ENCODE measurements at regions not wholly inside any gene's neighbourhood (a gene's known extent, or its start where the extent isn't known, plus 50 kb on each side); places are given as distances from the start of the nearest gene placed in this dataset.

GRCh38 chr2:45207101-45207500 lies 197.8 kb upstream of the SIX2 start:
- Mint-ChIP-seq H3K27me3 (peaks cover 36% of the 10 kb centered on the region), H3K36me3 (ENCODE audit: insufficient read depth) (no peaks in the 10 kb centered on the region), H3K9me3 (peaks cover 6% of the 10 kb centered on the region), H3K27ac (ENCODE audit: low read depth) (no peak overlapping the region), H3K4me3 (no peak overlapping the region), H3K4me1 (no peaks in the 10 kb centered on the region)
- ATAC-seq (replicated peaks; ENCODE audit: extremely low read depth, poor library complexity, severe bottlenecking), result no peak
- no peak for DNase-seq (ENCODE audit: low spot score in 2 of 2)

DNA sequence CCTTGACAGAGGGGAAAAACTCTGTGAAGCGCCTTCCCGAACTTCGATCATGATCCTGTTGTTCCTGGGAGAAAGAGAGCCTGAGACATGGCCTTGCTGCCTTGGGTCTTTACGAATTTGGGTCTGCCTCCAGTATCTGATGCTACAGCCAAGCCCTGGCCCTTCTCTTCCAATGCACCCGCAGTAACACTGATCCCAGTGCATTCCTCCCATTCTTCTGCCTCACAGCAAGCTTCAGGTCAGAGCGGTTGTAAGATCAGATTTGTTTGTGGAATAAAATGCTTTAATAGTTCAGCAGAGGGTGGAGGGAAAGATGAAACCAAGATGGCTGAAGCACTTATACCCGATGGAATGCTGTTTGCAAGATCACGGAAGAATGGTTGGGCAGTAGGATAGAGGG lies 196.7 kb upstream of the SIX2 start:
- Mint-ChIP-seq H3K27ac (ENCODE audit: low read depth) (no peak overlapping the region), H3K9me3 (peaks cover 15% of the 10 kb centered on the region), H3K4me1 (no peaks in the 10 kb centered on the region), H3K27me3 (peaks cover 38% of the 10 kb centered on the region), H3K36me3 (ENCODE audit: insufficient read depth) (no peaks in the 10 kb centered on the region), H3K4me3 (no peak overlapping the region)
- DNase-seq (ENCODE audit: low spot score in 2 of 2) (no peak), ATAC-seq (replicated peaks; ENCODE audit: extremely low read depth, poor library complexity, severe bottlenecking) (no peak)

DNA sequence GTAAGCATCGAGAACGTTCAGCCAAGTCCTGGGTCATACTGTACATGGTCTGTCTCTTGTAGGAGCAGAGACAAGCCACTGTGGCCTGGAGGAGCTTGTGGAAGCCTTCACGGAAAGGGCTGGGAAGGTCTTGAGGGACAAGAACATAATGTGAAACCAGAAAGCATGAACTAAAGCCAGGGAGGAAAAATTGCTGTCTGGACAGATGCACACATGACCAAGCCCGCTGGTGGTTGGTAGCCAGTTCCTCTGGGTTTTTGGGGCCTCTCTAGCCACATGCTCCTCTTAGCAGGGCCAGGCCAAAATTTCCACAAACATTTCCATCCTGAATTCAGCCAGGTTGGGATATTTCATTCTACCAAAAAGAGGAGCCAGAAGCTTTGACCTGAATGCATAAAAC lies 196.2 kb upstream of the SIX2 start:
- ATAC-seq (replicated peaks; ENCODE audit: extremely low read depth, poor library complexity, severe bottlenecking), result no peak
- no peak overlapping the region for H3K4me3 Mint-ChIP-seq
- H3K27ac Mint-ChIP-seq (ENCODE audit: low read depth), result no peak overlapping the region
- DNase-seq (ENCODE audit: low spot score in 2 of 2), result no peak
- H3K36me3 Mint-ChIP-seq (ENCODE audit: insufficient read depth), result no peaks in the 10 kb centered on the region
- H3K27me3 Mint-ChIP-seq, result peaks cover 38% of the 10 kb centered on the region
- H3K9me3 Mint-ChIP-seq, result peaks cover 15% of the 10 kb centered on the region
- no peaks in the 10 kb centered on the region for H3K4me1 Mint-ChIP-seq

- ATAC-seq (replicated peaks; ENCODE audit: extremely low read depth, poor library complexity, severe bottlenecking) (no peak), DNase-seq (ENCODE audit: low spot score in 2 of 2) (no peak)
- no peaks in the 10 kb centered on the region for H3K36me3 Mint-ChIP-seq (ENCODE audit: insufficient read depth)
- peaks cover 30% of the 10 kb centered on the region for H3K27me3 Mint-ChIP-seq
- no peak overlapping the region for H3K27ac Mint-ChIP-seq (ENCODE audit: low read depth)
- peaks cover 15% of the 10 kb centered on the region for H3K9me3 Mint-ChIP-seq
- H3K4me3 Mint-ChIP-seq, result no peak overlapping the region
- no peaks in the 10 kb centered on the region for H3K4me1 Mint-ChIP-seq
Observed at GRCh38 chr2:45203400-45203799, 194.1 kb upstream of the SIX2 start.

DNA sequence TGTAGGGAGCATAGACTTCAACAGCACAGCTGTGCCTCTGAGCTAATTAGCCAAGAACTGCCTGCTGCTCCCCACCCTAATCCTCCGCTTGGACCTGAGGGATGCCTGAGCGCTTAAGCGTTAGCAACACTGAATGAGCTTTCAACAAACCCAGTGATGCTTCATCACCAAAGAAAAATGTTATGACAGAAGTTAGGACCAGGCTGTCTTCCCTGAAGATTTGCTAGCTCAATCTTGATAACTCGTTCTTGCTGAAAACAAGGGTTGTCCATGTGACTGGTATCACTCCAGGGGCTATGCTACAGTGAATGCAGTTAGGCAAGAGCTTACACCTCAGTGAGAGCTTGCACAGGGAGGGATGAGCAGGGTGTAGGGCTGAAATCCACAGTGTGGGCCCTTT lies 190.7 kb upstream of the SIX2 start:
- no peak overlapping the region for H3K4me3 Mint-ChIP-seq
- no peaks in the 10 kb centered on the region for H3K36me3 Mint-ChIP-seq (ENCODE audit: insufficient read depth)
- no peaks in the 10 kb centered on the region for H3K4me1 Mint-ChIP-seq
- no peak overlapping the region for H3K27ac Mint-ChIP-seq (ENCODE audit: low read depth)
- peaks cover 15% of the 10 kb centered on the region for H3K9me3 Mint-ChIP-seq
- ATAC-seq (replicated peaks; ENCODE audit: extremely low read depth, poor library complexity, severe bottlenecking), result no peak
- H3K27me3 Mint-ChIP-seq, result peaks cover 54% of the 10 kb centered on the region
- no peak for DNase-seq (ENCODE audit: low spot score in 2 of 2)

DNA sequence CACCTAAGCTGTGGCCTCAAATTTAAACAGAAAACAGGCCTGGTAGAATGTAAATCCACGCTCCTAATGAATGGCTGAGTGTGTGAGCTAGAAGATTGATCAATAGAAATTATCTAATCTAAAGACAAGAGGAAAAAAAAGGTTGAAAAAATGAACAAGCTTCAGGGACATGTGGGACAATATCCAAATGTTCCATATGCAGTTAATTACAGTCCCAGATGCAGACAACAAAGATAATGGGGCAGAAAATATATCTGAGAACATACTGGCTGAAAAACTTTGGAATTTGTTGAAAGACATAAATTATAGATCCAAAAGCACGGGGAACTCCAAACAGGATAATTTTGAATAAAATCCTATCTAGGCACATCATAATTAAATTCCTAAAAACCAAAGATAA lies 186.7 kb upstream of the SIX2 start:
- no peak for DNase-seq (ENCODE audit: low spot score in 2 of 2)
- H3K9me3 Mint-ChIP-seq, result no peaks in the 10 kb centered on the region
- no peak overlapping the region for H3K27ac Mint-ChIP-seq (ENCODE audit: low read depth)
- no peak for ATAC-seq (replicated peaks; ENCODE audit: extremely low read depth, poor library complexity, severe bottlenecking)
- H3K4me3 Mint-ChIP-seq, result no peak overlapping the region
- H3K27me3 Mint-ChIP-seq, result peaks cover 51% of the 10 kb centered on the region
- no peaks in the 10 kb centered on the region for H3K36me3 Mint-ChIP-seq (ENCODE audit: insufficient read depth)
- no peaks in the 10 kb centered on the region for H3K4me1 Mint-ChIP-seq

DNA sequence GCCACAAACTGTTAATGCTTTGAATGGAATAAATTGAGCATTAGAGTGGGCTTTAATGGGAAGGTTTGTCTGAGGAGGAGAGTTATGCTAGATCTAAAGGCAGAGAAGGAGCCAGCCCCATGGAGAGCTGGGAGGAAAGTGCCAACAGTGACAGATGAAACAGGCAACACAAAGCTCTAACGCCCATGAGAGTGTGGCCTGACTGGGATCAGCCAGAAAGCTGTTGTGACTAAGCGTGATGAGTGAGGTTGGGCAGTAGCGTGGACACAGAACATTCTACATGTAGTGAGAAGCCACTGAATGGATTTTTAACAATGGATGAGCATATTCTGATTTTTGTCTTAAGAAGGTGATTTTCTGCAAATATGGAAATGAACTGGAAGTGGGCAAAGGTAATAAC lies 185.3 kb upstream of the SIX2 start:
- H3K4me1 Mint-ChIP-seq, result no peaks in the 10 kb centered on the region
- H3K36me3 Mint-ChIP-seq (ENCODE audit: insufficient read depth), result no peaks in the 10 kb centered on the region
- ATAC-seq (replicated peaks; ENCODE audit: extremely low read depth, poor library complexity, severe bottlenecking) (no peak), DNase-seq (ENCODE audit: low spot score in 2 of 2) (no peak)
- H3K9me3 Mint-ChIP-seq, result no peaks in the 10 kb centered on the region
- no peak overlapping the region for H3K27ac Mint-ChIP-seq (ENCODE audit: low read depth)
- H3K4me3 Mint-ChIP-seq, result no peak overlapping the region
- H3K27me3 Mint-ChIP-seq, result peaks cover 60% of the 10 kb centered on the region

GRCh38 chr2:45193581-45193980 lies 184.3 kb upstream of the SIX2 start:
- DNase-seq (ENCODE audit: low spot score in 2 of 2), result no peak
- H3K4me1 Mint-ChIP-seq, result no peaks in the 10 kb centered on the region

GRCh38 chr2:45192991-45193390 lies 183.7 kb upstream of the SIX2 start:
- ATAC-seq (replicated peaks; ENCODE audit: extremely low read depth, poor library complexity, severe bottlenecking), result no peak
- DNase-seq (ENCODE audit: low spot score in 2 of 2), result no peak
- no peaks in the 10 kb centered on the region for H3K4me1 Mint-ChIP-seq
- H3K4me3 Mint-ChIP-seq, result no peak overlapping the region
- no peaks in the 10 kb centered on the region for H3K36me3 Mint-ChIP-seq (ENCODE audit: insufficient read depth)
- H3K27ac Mint-ChIP-seq (ENCODE audit: low read depth), result no peak overlapping the region
- peaks cover 76% of the 10 kb centered on the region for H3K27me3 Mint-ChIP-seq
- no peaks in the 10 kb centered on the region for H3K9me3 Mint-ChIP-seq

More at GRCh38 chr2:45193581-45193980, 184.3 kb upstream of the SIX2 start:
- no peak for ATAC-seq (replicated peaks; ENCODE audit: extremely low read depth, poor library complexity, severe bottlenecking)
- Mint-ChIP-seq H3K9me3 (no peaks in the 10 kb centered on the region), H3K27me3 (peaks cover 71% of the 10 kb centered on the region), H3K27ac (ENCODE audit: low read depth) (no peak overlapping the region), H3K36me3 (ENCODE audit: insufficient read depth) (no peaks in the 10 kb centered on the region), H3K4me3 (no peak overlapping the region)

DNA sequence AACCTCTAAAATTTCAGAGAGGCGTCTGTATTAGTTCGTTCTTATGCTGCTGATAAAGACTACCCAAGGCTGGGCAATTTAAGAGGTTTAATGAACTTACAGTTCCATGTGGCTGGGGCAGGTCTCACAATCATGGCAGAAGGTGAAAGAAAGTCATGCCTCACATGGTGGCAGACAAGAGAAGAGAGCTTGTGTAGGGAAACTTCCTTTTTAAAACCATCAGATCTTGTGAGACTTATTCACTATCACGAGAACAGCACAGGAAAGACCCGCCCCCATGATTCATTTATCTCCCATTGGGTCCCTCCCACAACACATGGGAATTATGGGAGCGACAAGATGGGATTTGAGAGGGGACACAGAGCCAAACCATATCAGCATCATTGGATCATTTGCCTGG lies 183.2 kb upstream of the SIX2 start:
- Mint-ChIP-seq H3K4me3 (no peak overlapping the region), H3K9me3 (no peaks in the 10 kb centered on the region), H3K4me1 (no peaks in the 10 kb centered on the region), H3K36me3 (ENCODE audit: insufficient read depth) (no peaks in the 10 kb centered on the region), H3K27ac (ENCODE audit: low read depth) (no peak overlapping the region), H3K27me3 (peaks cover 77% of the 10 kb centered on the region)
- ATAC-seq (replicated peaks; ENCODE audit: extremely low read depth, poor library complexity, severe bottlenecking), result no peak
- DNase-seq (ENCODE audit: low spot score in 2 of 2), result no peak

DNA sequence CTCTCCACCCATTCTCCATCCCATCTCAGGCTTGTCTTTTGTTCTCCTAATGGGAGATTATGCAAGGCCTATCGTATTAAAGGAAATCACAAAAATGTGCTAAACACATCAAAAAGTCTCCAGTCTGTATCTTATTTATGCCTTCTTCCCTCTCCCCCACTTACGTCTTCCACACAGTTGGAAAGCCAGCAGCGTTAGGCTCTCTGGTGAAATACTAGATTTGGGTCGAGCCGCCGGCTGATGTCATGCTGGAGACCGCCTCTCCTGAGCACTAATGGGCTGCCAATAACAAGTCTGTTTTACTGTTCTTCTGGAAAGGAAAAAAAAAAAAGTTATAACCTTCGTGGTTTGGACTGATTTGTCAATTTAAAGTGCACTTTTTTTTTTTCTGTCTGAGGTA lies 182.7 kb upstream of the SIX2 start:
- H3K27ac Mint-ChIP-seq (ENCODE audit: low read depth), result no peak overlapping the region
- no peak for ATAC-seq (replicated peaks; ENCODE audit: extremely low read depth, poor library complexity, severe bottlenecking)
- no peaks in the 10 kb centered on the region for H3K9me3 Mint-ChIP-seq
- H3K27me3 Mint-ChIP-seq, result peaks cover 76% of the 10 kb centered on the region
- no peaks in the 10 kb centered on the region for H3K4me1 Mint-ChIP-seq
- no peaks in the 10 kb centered on the region for H3K36me3 Mint-ChIP-seq (ENCODE audit: insufficient read depth)
- H3K4me3 Mint-ChIP-seq, result no peak overlapping the region
- DNase-seq (ENCODE audit: low spot score in 2 of 2), result no peak

GRCh38 chr2:45191146-45191863 lies 182.1 kb upstream of the SIX2 start:
- H3K4me1 Mint-ChIP-seq, result no peaks in the 10 kb centered on the region
- H3K9me3 Mint-ChIP-seq, result no peaks in the 10 kb centered on the region
- DNase-seq (ENCODE audit: low spot score in 2 of 2) (no peak), ATAC-seq (replicated peaks; ENCODE audit: extremely low read depth, poor library complexity, severe bottlenecking) (no peak)
- no peak overlapping the region for H3K4me3 Mint-ChIP-seq
- no peaks in the 10 kb centered on the region for H3K36me3 Mint-ChIP-seq (ENCODE audit: insufficient read depth)
- peaks cover 69% of the 10 kb centered on the region for H3K27me3 Mint-ChIP-seq
- no peak overlapping the region for H3K27ac Mint-ChIP-seq (ENCODE audit: low read depth)

- Mint-ChIP-seq H3K27me3 (peaks cover 61% of the 10 kb centered on the region), H3K9me3 (no peaks in the 10 kb centered on the region), H3K27ac (ENCODE audit: low read depth) (no peak overlapping the region), H3K36me3 (ENCODE audit: insufficient read depth) (no peaks in the 10 kb centered on the region), H3K4me1 (no peaks in the 10 kb centered on the region), H3K4me3 (no peak overlapping the region)
- DNase-seq (ENCODE audit: low spot score in 2 of 2), result no peak
- no peak for ATAC-seq (replicated peaks; ENCODE audit: extremely low read depth, poor library complexity, severe bottlenecking)
Observed at GRCh38 chr2:45190481-45190942, 181.3 kb upstream of the SIX2 start.

All from central memory CD8-positive, alpha-beta T cell (primary cell).